ENCODE measurements at regions not wholly inside any gene's neighbourhood (a gene's known extent, or its start where the extent isn't known, plus 50 kb on each side); places are given as distances from the start of the nearest gene placed in this dataset.

DNA sequence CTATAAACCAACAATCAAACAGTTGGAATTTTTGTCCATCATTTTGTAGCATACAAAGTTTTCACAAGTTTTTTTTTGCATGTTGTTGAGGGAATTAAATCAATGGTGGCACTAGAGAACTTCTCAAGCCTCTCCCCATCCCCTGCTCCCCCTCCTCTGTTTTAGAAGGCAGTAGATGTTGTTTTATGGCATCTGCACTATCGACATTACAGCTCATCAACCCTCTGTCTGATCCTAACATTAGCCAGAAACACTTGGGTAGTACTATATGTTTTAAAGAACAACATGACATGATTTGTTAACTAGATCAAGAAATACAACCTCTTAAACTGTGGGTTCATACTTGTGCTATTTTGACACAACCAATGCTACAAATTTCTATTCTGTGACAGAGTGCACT lies 306.5 kb upstream of the NR5A2 start:
- DNase-seq = no peak

DNA sequence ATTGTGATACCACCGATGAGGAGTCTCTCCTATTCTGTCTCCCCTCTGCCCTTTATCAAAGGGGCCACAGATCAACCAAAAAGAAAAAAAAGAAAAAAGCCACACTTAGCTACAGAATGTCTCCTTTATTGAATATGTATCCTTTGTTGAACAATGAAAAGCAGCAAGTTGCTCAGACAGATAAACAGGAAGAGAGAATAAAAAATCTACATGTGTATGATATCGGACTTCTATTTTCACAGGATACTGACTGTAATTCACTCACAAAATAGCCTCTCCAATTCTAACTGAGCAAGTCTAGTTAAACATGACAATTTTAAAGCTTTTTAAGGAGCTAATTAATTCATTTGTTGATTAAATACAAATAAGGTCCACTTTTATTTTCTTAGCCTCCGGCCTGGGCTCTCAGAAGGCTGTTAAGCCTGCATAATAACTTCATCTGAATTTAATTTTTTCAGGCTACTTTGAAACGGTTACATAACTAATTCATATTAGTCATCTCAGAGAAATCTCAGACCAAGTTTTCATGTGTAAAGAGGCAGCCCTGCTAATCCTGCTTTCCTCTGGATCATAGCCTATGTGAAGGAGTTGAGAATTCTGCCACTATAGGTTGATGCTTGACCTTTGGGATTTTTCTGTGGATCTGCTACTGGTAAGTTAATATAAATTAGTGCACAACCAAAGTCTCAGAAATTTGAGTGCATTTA lies 304.1 kb upstream of the NR5A2 start:
- DNase-seq = no peak

DNA sequence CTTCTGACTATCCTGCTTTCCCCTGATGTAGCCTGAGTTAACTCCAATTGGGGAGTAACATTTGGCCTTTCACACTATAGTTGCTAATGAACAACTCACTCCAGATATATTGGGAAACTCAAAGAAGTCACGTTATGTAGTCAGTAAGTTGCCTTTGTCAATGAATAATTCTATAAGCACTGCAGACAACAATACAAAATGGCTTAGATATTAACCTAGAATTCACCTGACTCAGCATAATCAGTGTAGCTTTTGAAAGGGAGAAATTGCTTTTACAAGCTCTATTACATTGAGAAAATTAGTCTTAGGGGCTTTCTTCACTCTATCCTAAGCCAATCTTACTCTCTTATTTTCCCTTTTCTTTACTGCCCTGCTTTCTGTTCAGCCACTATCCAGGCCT lies 303.5 kb upstream of the NR5A2 start:
- DNase-seq = no peak

- no peak for DNase-seq
Observed at GRCh38 chr1:199725002-199725565, 302.4 kb upstream of the NR5A2 start.

DNA sequence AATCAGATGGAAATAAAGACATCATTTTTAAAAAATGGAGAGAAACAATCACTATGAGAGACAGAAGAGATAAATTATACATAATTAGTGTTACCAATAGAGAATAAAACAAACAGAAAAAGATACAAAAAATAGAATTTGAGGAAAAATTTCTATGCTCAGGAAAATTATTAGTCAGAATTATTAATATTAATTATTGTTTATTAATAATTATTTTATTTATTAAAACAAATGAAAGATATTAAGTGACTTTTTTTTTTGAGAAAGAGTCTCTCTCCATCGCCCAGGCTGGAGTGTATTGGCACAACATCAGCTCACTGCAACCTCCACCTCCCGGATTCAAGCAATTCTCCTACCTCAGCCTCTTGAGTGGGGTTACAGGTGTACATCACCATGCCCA lies 299.8 kb upstream of the NR5A2 start:
- no peak for DNase-seq

GRCh38 chr1:199728345-199728744 lies 299.2 kb upstream of the NR5A2 start:
- DNase-seq = no peak

- no peak for DNase-seq
Observed at GRCh38 chr1:199733125-199733524, 294.4 kb upstream of the NR5A2 start.

DNA sequence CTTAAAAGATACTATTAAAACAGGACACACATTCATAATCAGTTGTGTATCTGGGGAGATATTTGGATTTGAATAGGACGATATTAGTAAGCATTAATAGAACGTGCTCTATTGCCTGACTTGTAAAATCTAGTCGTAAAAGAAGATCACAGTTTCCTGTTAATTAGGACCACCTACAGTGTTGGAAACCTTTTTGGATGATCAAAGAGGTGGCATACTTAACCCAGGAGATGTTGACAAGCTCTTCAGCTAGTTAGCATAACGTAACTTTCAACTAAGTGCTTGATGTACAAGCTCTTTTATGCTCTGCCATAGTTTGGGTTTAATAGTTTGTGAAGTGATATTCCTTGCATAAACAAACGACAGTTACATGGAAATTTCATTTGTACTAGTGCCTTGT lies 293.3 kb upstream of the NR5A2 start:
- DNase-seq = no peak

DNA sequence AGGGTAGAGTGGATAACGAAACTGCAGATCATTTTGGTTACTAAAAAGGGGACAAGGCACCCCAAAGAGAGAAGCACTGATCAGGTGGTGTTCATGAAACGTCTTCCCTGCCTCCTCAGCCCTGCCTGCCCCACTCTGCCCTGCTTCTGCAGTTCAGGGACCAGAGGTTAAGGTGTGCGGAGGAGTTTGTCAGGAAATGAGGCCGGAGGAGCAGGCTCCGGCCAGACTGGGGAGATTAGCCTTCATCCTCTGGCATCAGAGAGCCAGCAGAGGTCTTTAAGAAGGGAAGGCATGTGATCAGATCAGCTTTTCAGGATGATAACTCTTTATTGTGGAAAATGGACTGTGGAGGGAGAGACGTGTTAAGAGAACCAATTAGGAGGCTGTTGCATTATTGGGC lies 291.9 kb upstream of the NR5A2 start:
- no peak for DNase-seq

- no peak for DNase-seq
Observed at GRCh38 chr1:199736646-199737045, 290.9 kb upstream of the NR5A2 start.

DNA sequence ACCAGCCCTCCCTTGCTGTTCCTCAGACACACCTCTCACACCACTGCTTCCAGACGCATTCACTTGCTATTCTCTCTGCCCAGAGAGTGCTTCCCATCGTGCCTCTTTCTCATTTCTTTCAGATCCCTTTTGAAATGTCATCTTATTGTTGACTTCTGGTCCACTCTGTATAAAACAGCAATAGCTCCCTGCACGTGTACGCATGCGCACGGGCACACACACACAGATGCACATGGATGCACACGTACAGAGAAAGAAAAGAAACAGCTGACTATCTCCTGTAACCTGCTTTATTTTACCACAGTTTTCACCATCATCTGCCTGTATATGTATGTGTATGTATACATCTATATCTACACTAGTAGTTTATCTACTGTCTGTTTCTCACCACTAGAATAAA lies 285.9 kb upstream of the NR5A2 start:
- DNase-seq = no peak

GRCh38 chr1:199742547-199742946 lies 285.0 kb upstream of the NR5A2 start:
- no peak for DNase-seq

DNA sequence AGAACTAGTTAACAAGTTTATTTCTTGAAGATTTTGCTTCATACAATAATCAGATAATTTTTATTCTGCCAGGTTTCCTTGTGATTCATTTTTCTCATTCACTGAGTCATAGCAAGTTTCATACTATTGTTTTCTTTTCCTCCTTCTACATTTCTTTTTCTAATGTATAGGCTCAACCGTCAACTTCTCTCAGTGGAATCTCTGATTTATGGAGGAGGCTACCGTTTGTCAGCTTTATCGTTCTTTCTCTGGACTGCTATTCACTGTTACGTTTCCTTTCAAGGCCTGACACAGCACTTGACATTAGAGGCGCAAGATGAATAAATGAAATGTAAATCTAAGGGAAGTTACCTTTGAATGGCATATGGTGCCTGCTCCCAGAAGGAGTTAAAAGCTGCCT lies 284.3 kb upstream of the NR5A2 start:
- DNase-seq = no peak

- no peak for DNase-seq
Observed at GRCh38 chr1:199746666-199747384, 280.7 kb upstream of the NR5A2 start.

DNA sequence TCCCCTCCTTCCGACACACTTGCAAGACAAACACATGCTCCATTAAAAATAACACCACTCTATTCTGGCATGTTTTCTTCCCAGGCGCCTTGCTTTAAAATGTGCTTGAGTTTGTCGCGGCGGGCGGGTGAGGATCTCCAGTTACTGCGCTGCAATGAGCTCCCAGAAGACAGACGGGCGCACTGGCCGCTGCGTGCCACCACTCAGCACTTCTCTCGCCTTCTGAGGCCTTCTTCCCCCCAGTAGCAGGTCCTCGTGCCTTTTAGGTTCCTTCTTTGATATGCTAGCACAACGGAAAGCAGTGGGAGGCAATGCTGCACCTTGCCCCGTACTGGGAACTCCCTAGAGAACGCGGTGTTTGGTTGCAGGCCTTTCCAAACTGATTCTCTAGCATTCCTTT lies 279.5 kb upstream of the NR5A2 start:
- DNase-seq = no peak

DNA sequence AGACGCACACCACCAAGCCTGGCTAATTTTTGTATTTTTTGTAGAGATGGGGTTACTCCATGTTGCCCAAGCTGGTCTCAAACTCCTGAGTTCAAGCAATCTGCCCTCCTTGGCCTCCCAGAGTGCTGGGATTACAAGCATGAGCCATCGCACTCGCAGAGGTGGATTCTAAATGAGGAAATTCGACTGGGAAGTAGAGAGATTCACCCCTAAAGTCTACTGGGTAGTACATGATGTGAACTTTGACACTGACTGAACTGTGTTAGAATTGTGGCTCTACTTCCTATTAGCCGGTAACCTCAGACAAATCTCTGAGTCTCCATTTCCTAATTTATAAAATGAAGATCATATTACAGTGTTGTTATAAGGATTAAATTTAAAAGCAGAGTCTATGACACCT lies 276.0 kb upstream of the NR5A2 start:
- DNase-seq = no peak

- no peak for DNase-seq
Observed at GRCh38 chr1:199751962-199752687, 275.4 kb upstream of the NR5A2 start.

DNA sequence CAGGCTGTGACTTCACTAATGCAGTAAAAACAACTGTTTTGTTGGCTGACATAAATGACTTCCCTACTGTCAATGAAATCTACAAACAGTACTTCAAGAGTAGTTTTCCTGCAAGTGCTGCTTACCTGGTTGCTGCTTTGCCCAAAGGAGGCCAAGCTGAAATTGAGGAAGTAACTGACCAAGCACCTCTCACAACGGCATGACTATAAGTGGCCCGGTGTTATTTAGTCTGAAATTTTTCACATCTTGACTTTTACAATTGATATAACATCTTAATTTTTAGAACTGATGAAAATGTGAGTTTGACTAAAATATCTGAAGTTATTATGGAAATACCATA lies 274.9 kb upstream of the NR5A2 start:
- DNase-seq = no peak

DNA sequence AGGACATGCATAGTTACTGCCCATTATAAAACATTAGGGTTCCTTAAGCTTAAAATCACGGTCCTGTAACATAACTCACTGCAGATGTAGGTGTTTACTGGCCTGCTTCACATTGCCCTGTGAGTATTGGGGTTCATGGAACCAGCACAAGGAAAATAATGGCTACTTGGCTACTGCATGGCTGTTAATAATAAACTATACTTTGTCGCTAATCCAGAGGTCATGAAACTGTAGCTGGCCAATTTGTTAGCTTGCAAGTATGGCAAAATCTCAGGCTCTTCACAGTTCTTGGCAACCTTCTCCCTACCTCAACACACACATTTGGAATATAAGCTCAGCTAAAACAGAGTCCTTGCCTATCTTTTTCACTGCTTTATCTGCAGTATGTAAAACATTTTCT lies 274.0 kb upstream of the NR5A2 start:
- DNase-seq = no peak

DNA sequence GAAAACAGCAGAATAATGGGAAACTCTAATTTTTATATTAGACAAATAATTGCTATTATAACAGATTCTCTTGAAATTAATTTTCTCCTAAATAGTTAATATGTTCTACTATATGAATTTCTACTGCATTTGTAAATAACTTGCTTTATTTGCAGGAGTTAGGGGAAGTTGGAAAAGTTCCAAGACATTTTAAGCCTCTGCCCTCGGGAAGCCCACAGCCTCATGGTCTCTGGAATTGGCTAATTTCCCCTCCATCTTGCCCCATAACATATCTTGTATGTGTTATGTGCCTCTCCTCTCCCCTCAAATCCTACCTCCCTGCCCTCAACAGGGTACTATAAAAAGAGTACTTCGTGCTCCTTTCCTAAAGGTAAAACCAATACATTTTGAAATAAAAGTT lies 271.4 kb upstream of the NR5A2 start:
- DNase-seq = no peak

DNA sequence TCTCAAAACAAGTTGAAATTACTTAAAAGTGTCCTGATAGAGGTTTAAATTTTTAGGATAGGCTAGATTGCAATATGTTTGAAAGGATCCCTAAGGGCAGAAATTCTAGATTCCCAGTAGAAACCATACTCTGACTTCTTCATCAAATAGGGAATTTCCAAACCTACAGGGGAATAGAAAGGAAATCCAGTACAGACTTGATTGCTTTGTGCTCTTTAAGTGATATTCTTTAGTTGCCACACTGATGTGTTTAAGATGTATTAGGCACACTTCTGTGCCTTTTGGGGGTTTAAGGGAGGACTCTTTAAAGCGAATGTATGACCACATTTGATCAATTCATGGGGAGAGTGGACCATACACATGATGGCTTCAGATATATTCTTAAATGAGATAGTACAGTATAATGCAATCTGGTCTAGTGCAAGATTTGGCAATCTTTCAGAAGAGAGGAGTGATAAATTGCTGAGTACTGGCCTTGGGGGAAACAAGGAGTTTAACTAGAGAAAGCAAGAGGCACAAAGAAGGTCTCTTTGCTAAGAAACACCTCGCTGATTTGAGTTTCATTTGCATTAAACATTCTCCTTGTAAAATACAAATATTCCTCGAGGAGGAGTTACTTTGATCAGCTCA lies 268.8 kb upstream of the NR5A2 start:
- DNase-seq = no peak

GRCh38 chr1:199759268-199759730 lies 268.2 kb upstream of the NR5A2 start:
- no peak for DNase-seq

- no peak for DNase-seq
Observed at GRCh38 chr1:199762572-199762971, 264.9 kb upstream of the NR5A2 start.

Measured in stimulated activated CD4-positive, alpha-beta T cell treated with anti-CD3 and anti-CD28 coated beads, Interleukin-4, amount 100 ng/mL, for 4 hours (primary cell).